HL-60 (cell line): ENCODE measurements at regions not wholly inside any gene's neighbourhood (a gene's known extent, or its start where the extent isn't known, plus 50 kb on each side); places are given as distances from the start of the nearest gene placed in this dataset.

Experiments
- DNase-seq, 2 experiments: peaks; one replicate each; pipeline ENCODE4 v3.0.0-alpha.2; 2010 to 2020; ENCODE audit warnings: low read depth in 1 of 2, low spot score in 1 of 2
- H3K27ac ChIP-seq: fragments of 250-450 bp; sonication (Bioruptor Pico); replicated peaks from 2 replicates; pipeline ENCODE4 v1.5.1; 2020; ENCODE audit warnings: mild to moderate bottlenecking, moderate library complexity
- H3K27me3 ChIP-seq: fragments of 250-450 bp; sonication (Bioruptor Pico); 2 replicates; pipeline ENCODE4 v1.5.1; 2021; ENCODE audit warnings: mild to moderate bottlenecking, moderate library complexity; ENCODE audit not compliant: insufficient read depth, poor library complexity, severe bottlenecking
- H3K4me3 ChIP-seq: replicated peaks from 2 replicates; pipeline ENCODE4 v1.5.1; 2011; ENCODE audit warnings: mild to moderate bottlenecking, control low read depth, low read length; ENCODE audit not compliant: insufficient read depth
- CTCF ChIP-seq: IDR thresholded peaks from one replicate; pipeline ENCODE4 v1.5.1; 2011; ENCODE audit warnings: low read length, control low read depth, inconsistent platforms; ENCODE audit not compliant: insufficient read depth
- GABPA ChIP-seq: IDR thresholded peaks from 2 replicates; pipeline ENCODE4 v1.6.1; 2012; ENCODE audit warnings: low read depth
- POLR2AphosphoS5 ChIP-seq: IDR thresholded peaks from 2 replicates; pipeline ENCODE4 v1.6.1; 2012; ENCODE audit warnings: low read depth
- REST ChIP-seq: IDR thresholded peaks from 2 replicates; pipeline ENCODE4 v1.6.1; 2012; ENCODE audit warnings: low read depth; ENCODE audit not compliant: insufficient replicate concordance
- SPI1 ChIP-seq: IDR thresholded peaks from 2 replicates; pipeline ENCODE4 v1.6.1; 2012; ENCODE audit warnings: low read depth, mild to moderate bottlenecking, borderline replicate concordance

DNA sequence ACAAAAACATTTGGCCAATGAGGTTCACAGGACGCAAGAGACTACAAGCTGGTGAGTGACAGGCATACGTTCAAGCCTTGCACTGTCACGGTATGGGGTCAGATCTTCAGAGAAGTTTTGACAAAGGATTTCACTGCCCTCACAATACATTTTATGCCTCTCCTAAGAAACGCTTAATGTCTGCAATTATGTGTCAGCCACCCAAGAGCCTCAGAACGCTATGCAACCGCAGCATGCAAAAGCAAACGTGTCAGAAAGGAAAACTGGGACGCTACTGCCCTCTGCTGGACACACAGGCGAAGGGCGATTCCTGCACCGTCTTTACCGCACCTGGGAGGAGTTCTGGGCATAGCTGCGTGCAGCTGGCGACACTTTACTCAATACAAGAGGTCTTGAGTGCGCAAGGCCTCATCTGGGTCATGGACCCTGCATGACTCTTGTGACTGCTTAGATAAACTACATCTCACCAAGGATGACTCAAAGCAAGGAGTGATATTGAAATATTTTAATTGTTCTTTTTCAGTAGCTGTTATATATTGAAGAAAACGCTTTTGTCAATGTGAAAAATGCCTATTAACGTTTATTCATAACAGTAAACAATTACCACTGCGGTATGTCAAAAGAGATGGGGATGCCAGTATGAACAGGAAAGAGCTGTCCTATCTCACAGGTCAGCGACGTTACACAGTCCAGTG, 147.6 kb upstream of the FRG1 start:
- DNase-seq = peak; percentile 64 to 89
- peak; percentile 92 for TF ChIP-seq CTCF
- no peak for TF ChIP-seq GABPA
- no peak for TF ChIP-seq POLR2AphosphoS5
- H3K27me3 ChIP-seq = no peaks in the 10 kb centered on the region
- peak overlapping the region; percentile 46 for H3K27ac ChIP-seq
- no peak overlapping the region for H3K4me3 ChIP-seq

DNA sequence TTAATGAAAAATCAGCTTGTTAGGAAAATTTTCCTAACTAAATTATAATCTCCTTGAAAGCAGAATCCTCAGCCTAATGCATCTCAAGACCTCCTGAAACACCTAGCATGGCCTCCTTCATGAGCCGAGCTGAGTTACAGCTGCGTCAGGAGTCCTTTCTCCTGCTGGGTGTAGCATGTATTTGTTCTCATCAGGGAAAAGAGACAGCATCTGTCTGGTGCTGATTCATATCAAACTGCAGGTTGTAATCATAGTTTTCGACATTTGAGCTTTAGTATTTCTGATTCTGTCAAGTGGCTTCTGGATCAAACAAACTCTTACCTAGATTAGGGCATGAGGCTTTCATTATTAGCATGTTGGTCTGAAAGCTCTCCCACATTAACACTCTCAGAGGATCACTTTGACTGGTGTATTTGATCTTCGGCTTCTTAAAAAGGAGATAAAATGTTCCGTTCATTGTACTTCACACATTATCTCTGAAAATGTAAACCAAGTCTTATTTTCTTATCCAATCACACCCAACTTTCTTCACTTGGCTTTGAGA, 140.1 kb upstream of the FRG1 start:
- Histone ChIP-seq H3K27me3 (no peaks in the 10 kb centered on the region), H3K27ac (no peak overlapping the region), H3K4me3 (no peak overlapping the region)
- TF ChIP-seq CTCF (no peak), GABPA (no peak), REST (no peak), SPI1 (no peak), POLR2AphosphoS5 (no peak)
- DNase-seq = no peak

DNA sequence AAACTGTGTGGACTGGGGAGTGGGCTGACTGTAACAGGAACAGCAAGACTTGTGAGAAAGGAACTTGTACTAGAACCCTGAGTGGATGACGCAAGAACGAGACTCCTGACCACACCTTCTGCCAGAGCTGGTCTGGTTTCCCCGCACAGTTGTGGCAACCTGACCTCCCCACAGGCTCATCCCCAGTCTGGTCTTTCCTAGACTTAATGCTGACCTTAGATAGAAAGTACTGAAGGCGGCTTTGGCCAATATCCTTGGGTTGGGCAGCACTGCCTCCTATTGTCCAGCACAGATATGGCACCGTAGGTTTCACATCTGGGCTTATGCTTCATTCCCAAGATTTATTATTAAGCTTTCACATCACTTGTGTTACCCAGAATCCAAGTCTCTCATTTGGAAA, 137.8 kb upstream of the FRG1 start:
- H3K27me3 ChIP-seq = no peaks in the 10 kb centered on the region
- H3K4me3 ChIP-seq = no peak overlapping the region
- no peak for TF ChIP-seq POLR2AphosphoS5
- TF ChIP-seq SPI1 = no peak
- TF ChIP-seq CTCF = peak; percentile 41
- DNase-seq = peak in 1 of 2 experiments; percentile 51
- no peak overlapping the region for H3K27ac ChIP-seq

GRCh38 chr4:189804894-189805293, 135.8 kb upstream of the FRG1 start:
- no peak for DNase-seq
- Histone ChIP-seq H3K27me3 (no peaks in the 10 kb centered on the region), H3K27ac (no peak overlapping the region), H3K4me3 (no peak overlapping the region)
- TF ChIP-seq CTCF (no peak), POLR2AphosphoS5 (no peak), REST (no peak), SPI1 (no peak), GABPA (no peak)
